SK-N-SH treated with all-trans-retinoic acid at 6 μM for 48 hours (cell line): ENCODE measurements at regions not wholly inside any gene's neighbourhood (a gene's known extent, or its start where the extent isn't known, plus 50 kb on each side); places are given as distances from the start of the nearest gene placed in this dataset.
A peak's percentile ranks its signal among the peaks of the same experiment; 100 is the strongest.
"Not testable (repeated sequence)": the region's sequence is repeated elsewhere in the genome, so short reads cannot be mapped to it uniquely, and the experiment has no call there.

ENCODE experiments used
- ATAC-seq: fragments of 200-7000 bp; cut with Tn5 transposase; 3 replicates; pipeline ENCODE4 v1.9.1; 2020; ENCODE audit warnings: mild to moderate bottlenecking, moderate library complexity
- BACH2 ChIP-seq: fragments of 250-450 bp; sonication (Bioruptor Pico); IDR thresholded peaks from 2 replicates; pipeline ENCODE4 v1.9.0; 2021; ENCODE audit warnings: mild to moderate bottlenecking, borderline replicate concordance
- OSR1 ChIP-seq: fragments of 250-450 bp; sonication (Bioruptor Pico); IDR thresholded peaks from 2 replicates; pipeline ENCODE4 v1.8.0; 2022; ENCODE audit warnings: moderate library complexity, mild to moderate bottlenecking, inconsistent platforms
- TOX ChIP-seq: fragments of 250-450 bp; sonication (Bioruptor Pico); IDR thresholded peaks from 2 replicates; pipeline ENCODE4 v1.8.0; 2021; ENCODE audit warnings: mild to moderate bottlenecking, moderate library complexity, borderline replicate concordance
- ZFP3 ChIP-seq: fragments of 250-450 bp; sonication (Bioruptor Pico); IDR thresholded peaks from 2 replicates; pipeline ENCODE4 v1.5.0; 2020; ENCODE audit warnings: mild to moderate bottlenecking, moderate library complexity
- ZNF565 ChIP-seq: fragments of 450-650 bp; formaldehyde crosslinking; conservative IDR thresholded peaks from 2 replicates; pipeline ENCODE4 v1.5.0; 2020; ENCODE audit warnings: low read depth, mild to moderate bottlenecking, moderate library complexity
- ZNF70 ChIP-seq: fragments of 450-650 bp; formaldehyde crosslinking; IDR thresholded peaks from 2 replicates; pipeline ENCODE4 v1.5.0; 2020; ENCODE audit warnings: mild to moderate bottlenecking, moderate library complexity
- TF ChIP-seq, protein P1 (sequence below): fragments of 250-450 bp; sonication (Bioruptor Pico); IDR thresholded peaks from 2 replicates; pipeline ENCODE4 v1.8.0; 2020; ENCODE audit warnings: mild to moderate bottlenecking, moderate library complexity, borderline replicate concordance

DNA sequence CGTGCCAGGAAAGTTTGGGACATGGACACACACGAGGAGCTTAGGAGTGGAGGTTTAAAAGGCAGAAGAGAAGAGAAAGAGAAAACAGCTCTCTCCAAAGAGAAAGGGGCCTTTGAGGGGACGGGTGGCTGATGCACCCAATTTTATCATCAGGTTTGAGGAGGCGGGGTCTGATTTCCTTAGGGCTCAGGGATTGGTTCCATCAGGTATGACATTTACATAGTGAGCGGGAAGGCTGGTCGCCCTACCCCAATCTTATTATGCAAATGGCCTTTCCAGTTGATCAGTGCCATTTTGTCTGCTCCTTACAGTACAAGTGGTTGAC lies 749.1 kb upstream of the TPTE start:
- ATAC-seq: no peak
- TF ChIP-seq OSR1 (CRISPR knock-in tag): no peak
- TF ChIP-seq ZNF70 (CRISPR knock-in tag): no peak
- no peak for TF ChIP-seq TOX (CRISPR knock-in tag)
- TF ChIP-seq, protein P1, sequence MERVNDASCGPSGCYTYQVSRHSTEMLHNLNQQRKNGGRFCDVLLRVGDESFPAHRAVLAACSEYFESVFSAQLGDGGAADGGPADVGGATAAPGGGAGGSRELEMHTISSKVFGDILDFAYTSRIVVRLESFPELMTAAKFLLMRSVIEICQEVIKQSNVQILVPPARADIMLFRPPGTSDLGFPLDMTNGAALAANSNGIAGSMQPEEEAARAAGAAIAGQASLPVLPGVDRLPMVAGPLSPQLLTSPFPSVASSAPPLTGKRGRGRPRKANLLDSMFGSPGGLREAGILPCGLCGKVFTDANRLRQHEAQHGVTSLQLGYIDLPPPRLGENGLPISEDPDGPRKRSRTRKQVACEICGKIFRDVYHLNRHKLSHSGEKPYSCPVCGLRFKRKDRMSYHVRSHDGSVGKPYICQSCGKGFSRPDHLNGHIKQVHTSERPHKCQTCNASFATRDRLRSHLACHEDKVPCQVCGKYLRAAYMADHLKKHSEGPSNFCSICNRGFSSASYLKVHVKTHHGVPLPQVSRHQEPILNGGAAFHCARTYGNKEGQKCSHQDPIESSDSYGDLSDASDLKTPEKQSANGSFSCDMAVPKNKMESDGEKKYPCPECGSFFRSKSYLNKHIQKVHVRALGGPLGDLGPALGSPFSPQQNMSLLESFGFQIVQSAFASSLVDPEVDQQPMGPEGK (CRISPR knock-in tag): no peak
- TF ChIP-seq ZFP3: no peak
- no peak for TF ChIP-seq ZNF565 (CRISPR knock-in tag)

DNA sequence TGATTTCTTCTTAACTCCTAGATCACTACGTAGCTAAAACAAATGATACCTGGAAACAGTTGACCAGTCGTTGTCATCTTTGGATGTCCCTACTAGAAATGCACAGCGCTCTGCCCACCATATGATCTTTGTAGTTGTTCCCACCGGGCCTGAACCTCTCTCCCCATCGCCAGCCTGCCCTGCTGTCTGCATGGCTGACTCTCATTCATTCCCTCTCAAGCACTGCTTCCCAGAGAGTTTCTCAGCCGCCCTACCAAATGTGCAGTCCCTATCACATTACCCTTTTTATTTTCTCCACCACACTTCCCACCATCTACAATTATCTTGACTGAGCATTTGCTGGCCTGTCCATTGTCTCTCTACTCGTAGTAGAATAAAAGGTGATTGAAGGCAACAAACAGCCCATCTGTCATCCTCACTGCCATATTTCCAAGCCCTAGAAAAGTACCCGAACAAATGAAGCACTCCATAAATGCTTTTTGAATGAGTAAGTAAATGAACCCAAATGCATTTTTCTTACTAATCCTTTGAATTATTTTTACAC lies 748.4 kb upstream of the TPTE start:
- ATAC-seq: not testable (repeated sequence)

DNA sequence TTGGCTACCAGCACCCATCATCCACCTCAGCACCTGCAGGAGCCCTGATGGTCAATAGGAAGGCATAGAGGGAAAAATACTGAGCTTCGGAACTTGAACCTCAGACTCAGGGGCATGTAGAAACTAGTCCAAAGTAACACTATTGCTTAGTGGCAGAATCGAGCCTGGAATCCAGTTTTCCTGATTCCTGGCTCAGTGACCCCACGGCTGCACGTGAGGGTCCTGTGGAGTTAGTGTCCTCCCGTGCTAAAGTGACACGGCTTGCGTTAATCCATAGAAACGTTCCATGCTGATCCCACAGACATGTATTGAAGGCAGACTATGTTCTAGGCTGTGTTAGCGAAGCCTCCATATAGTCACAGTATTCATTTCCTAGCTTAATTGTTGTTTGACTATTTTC lies 747.0 kb upstream of the TPTE start:
- no peak for ATAC-seq
- TF ChIP-seq BACH2: no peak
- TF ChIP-seq ZNF565 (CRISPR knock-in tag): no peak

DNA sequence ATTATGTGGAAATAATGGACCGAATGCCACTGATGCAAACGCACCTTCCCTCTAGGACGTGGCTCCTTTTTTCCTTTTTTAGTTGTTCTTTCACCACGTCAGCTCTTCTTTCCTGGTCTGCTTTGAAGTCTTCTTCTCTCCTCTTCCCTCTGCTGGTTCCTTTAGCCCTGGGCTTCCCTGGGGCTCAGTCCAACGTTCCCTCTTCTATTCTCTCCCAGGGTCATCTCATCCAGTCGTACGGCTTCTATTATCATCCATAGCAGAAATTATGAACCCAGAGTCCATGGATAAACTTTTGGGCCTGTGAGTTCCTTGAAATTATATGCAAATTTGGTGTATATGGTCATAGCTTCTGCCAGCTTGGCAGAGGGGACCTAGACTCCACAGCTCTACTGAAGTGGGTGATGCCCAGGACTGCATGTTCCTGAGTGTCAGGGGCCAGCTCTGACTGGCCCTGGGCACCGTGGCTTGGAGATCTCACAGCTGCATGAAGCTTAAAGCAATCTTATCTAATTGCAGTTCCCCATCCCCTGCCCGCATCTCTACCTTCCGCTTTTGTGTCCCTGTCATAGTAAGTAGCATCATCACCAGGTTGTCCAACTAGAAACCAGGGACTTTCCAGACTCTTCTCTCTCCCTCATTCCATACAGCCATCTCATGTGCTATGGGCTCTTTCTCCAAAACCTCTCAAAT lies 746.3 kb upstream of the TPTE start:
- ATAC-seq: not testable (repeated sequence)

DNA sequence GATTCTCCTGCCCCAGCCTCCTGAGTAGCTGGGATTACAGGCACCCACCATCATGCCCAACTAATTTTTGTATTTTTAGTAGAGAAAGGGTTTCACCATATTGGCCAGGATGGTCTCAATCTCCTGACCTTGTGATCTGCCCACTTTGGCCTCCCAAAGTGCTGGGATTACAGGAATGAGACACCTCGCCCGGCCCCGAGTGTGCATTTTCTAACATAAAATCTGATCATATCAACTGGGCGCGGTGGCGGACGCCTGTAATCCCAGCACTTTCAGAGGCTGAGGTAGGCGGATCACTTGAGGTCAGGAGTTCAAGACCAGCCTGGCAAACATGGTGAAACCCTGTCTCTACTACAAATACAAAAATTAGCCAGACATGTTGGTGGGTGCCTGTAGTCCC lies 745.5 kb upstream of the TPTE start:
- not testable (repeated sequence) for ATAC-seq

DNA sequence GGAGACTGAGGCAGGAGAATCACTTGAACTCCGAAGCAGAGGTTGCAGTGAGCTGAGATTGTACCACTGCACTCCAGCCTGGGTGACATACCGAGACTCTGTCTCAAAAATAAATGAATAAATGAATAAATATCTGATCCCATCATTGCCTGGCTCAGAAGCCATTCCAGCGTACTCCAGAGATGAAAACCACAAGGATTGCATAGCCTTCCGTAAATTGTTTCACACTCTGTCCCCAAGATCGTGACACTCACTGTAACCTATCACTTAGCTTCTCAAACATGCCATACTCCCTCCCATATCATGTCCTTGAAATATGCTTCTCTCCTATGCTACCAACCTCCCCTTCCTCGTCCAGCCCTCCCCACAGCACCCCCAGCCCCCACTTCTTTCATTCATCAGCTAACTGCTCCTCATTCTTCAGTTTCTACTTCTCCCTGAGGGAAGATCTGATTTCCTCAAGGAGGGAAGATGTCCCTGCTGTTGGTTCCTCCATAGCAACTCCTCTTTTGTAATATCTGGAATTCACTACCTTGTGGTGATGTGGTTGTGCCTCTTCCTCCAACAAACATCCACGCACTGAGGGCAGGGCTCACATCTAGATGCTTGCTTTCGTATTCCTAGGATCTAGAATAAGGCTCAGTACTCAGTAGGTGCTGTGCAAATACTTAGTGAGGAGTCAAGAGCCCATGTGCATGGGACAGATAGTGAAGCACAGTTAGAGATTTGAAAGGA lies 744.9 kb upstream of the TPTE start:
- not testable (repeated sequence) for ATAC-seq

DNA sequence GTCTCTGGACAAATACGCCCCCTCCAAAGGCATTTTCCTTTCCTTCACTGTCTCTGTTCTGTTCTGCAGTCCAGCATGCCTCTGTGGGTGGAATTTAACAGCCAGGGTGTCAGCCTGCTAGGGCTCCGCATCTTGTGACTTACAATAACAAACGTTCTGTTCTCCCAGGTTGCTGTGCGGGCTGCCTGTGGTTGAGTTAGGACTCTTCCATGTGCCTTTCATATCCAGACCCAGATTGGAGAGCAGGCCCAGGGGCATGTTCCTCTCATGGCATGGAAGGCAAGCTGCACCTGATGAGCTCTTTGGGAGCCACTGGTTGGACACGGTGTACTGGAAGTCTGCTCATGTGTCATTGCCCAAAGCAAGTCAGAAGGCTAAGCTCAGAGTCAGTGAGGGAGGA lies 742.8 kb upstream of the TPTE start:
- ATAC-seq: not testable (repeated sequence)

DNA sequence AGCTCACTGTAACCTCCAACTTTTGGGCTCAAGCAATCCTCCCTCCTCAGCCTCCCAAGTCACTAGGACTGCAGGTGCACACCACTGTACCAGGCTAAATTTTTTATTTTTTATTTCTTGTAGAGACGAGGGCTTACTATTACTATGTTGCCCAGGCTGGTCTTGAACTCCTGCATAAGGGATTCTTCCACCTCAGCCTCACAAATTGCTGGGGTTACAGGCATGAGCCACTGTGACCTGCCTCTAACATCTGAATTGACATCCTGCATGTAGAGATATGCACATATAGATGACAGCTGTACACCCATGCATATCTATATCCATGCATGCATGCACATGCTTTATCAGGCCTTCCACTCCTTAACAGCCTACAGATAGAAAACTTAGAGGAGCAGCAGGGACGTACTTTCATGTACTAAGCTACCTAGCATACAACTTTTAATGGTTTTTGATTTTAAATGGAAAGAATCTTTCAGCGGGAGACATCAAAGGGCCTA lies 740.9 kb upstream of the TPTE start:
- no peak for TF ChIP-seq ZFP3
- no peak for TF ChIP-seq TOX (CRISPR knock-in tag)
- ATAC-seq: no peak

DNA sequence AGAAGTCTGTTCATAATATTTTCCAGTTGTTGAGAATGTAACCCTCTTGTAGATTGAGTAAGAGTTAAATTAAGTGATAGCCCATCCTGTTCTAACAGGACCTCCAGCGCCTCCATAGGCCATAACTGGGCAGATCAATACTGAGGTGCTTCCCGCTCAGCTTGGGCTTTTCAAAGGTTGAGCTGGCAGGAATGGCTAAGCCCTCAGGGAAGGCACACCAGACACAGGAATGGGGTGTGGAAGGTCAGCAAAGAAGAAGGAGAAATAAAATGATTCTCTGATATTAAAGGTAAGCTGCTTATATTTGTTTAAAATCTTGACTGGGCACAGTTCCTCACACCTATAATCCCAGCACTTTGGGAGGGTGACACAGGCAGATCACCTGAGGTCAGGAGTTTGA lies 737.8 kb upstream of the TPTE start:
- ATAC-seq: not testable (repeated sequence)

DNA sequence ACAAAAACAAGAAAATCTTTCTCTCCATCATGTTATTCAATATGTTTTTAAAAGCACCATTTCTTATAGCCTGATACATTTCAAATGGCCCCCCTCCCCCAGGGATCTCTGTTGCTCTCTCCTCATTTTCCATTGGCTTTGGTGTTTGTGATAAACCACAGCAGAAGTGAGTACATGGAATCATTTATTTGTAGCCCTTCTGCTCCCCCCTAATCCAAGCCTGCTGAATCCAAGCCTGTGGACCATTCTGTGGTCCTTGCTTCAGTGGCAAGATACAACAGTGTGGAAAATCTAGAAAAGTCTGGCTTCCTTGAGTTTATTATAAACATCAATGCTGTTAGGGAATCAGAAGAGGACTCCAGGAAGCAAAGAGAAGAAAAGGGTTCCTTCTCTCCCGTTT lies 737.2 kb upstream of the TPTE start:
- ATAC-seq: not testable (repeated sequence)

DNA sequence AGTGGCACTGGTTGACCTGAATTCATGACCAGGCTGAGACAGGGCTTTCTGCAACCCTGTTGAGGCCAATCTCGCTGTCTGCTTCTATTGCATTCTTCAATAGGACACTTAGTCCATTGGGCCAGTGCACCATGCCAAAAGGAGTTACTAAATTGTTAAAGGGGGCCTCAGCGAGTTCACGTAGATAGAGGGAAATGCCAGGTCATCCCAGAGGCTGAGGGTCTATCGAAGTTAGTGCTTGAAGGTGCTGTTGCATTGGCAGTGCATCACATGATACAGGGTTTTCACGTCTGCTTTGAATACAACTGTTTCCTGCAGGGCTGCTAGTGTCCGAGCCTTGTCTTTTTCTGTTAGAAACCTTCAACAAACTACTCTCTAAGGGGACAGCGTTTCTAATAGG lies 735.3 kb upstream of the TPTE start:
- not testable (repeated sequence) for ATAC-seq

DNA sequence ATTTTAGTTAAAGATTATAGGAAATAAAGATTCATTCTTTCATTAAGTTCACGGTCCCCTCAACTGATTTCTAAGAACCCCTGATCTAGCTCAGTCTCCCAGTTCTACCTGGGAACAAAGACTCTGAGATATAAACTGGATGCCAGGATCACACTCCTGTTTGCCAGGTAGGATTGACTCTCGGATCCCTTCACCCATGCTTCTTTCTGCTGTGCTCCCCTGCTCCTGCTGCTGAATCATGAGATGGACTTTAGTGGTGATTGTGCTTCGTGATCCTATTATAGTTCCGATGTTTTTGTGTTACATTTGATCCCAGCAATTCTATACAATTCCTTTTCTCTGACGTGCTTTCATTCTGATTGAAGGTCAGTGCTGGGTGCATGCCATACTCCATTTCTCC lies 733.1 kb upstream of the TPTE start:
- not testable (repeated sequence) for ATAC-seq

DNA sequence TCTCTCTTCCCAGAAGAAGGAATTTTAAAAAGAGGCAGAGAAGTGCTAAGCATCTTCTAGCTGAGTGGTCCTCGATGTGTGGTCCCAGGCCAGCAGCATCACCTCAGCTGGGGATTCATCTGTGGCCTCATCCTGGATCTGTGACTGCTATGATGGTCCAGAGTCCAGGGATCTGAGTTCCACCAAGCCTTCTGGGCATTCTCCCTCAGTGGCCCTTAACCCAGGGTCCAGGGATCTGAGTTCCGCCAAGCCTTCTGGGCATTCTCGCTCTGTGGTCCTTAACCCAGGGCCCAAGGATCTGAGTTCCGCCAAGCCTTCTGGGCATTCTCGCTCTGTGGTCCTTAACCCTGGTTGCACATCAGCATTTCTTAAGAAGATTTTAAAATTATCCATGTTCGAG lies 731.0 kb upstream of the TPTE start:
- not testable (repeated sequence) for ATAC-seq

DNA sequence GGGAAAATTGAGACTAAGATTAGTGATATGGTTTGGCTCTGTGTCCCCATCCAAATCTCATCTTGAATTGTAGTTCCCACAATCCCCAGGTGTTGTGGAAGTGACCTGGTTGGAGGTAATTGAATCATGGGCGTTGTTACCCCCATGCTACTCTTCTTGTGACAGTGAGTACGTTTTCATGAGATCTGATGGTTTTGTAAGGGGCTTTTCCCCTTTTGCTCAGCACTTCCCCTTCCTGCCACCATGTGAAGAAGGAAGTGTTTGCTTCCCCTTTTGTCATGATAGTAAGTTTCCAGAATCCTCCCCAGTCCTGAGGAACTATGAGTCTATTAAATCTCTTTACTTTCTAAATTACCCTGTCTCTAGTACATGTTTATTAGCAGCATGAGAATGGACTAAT lies 729.9 kb upstream of the TPTE start:
- not testable (repeated sequence) for ATAC-seq

DNA sequence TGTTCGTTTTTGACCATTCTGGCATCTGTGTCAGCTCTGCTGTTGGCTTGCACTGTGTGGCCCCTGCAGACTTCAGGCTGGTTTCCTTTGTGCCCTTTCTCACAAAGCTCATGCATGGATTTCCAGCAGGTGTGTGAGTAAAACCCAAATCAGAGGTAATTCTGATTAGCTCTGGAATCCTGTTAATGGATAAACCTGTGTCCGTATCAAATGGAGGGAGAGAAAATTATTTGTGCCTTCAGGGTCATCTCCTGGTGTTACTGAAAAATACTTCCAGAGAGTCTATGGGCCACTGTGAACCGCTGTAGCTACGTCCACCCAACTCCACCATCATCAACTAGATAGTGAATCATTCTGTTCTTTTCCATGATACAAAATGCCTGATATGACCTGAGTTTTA lies 726.1 kb upstream of the TPTE start:
- ATAC-seq: peak; percentile 31; the same call in 1 of the 3 replicates

DNA sequence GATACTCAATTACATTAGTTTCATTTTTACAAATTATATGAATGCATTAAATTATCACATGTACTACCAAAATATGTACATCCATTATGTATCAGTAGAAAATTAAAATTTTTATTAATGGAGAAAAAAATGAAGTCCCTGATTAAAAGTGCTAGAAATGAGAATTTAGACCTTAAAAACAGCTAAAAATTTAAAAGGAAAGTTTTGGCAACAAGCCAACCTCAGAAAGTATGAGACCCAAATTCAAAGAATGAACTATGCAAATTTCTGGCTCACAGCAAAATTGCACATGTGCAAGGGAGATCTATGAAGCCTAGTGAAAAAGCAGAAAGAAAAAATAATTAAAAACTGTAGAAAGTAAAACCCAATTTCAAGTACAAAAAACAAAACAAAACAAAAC lies 725.1 kb upstream of the TPTE start:
- not testable (repeated sequence) for ATAC-seq

DNA sequence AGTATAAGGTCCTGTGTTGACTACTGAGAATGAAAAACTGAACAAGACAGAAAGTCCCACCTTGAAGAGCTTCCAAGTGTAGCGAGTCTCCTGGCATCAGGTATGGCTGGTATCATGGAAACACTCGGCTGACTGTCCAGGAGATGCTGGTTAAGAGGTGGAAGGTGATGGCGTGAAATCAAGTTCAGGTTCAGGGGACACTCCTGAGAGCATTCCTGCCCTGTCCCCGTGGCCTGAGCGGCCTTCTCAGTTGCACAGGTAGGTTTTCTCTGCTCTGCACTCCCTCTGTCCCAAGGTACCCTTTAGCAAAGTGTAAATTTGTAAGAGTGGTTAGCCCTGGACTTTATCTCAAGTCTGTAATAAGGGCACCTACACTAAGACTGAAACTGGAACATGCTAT lies 713.7 kb upstream of the TPTE start:
- not testable (repeated sequence) for ATAC-seq

DNA sequence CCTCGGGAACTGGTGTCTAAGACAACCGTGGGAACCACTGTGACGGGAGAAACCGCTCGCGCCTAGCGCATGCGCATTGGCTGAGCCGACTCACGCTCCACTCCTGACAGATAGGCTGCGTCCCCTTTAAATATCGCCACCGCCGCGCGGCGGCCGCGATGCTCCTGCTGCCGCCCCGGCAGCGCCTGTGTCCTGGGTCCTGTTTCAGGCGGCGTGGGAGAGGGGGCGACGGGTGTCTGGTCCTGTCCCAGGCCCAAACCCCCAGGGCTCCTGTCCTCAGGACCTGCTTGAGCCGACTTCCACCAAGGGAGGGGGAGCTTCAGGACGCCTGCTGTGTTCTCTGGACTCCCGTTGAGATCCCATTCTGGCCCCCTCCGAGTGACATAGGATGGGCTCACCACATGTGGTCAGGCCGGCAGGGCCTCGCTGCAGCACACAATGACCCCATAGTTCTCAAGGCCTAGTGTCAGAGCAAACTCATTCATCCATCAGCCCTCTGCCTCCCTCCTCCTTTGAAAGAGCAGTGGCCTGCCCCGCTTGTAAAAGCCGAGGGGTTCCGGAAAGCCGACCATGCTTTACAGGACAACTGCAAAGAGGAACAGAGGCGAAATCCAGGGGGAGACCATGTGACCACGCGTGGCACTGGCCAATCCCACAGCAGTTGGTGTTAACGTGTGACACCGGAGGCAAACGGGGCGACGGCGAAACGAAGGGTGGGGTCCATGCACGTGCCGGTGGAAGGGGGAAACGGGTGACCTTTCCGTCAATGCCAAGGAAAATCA lies 710.0 kb upstream of the TPTE start:
- not testable (repeated sequence) for ATAC-seq

DNA sequence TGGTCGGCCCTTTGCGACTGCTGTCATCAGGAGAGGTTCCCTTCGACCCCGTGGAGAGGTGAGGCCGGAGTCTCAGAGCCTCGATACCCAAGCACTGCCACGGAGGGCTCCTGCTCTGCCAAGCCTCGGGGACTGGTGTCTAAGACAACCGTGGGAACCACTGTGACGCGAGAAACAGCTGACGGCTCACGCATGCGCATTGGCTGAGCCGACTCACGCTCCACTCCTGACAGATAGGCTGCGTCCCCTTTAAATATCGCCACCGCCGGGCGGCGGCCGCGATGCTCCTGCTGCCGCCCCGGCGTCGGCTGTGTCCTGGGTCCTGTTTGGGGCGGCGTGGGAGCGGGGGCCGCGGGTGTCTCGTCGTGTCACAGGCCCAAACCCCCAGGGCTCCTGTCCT lies 708.9 kb upstream of the TPTE start:
- ATAC-seq: not testable (repeated sequence)
